ENCODE measurements at regions not wholly inside any gene's neighbourhood (a gene's known extent, or its start where the extent isn't known, plus 50 kb on each side); places are given as distances from the start of the nearest gene placed in this dataset.

- TF ChIP-seq EZH2 (IDR thresholded peaks at IDR 0.05; ENCODE audit: borderline replicate concordance, low read length) (no peak), CTCF (conservative IDR thresholded peaks at IDR 0.05 in 1 of 2, IDR thresholded peaks at IDR 0.05 in 1 of 2; ENCODE audit: extremely low read depth in 1 of 2, insufficient read depth in 1 of 2, low read depth in 1 of 2, low read length in 2 of 2) (no peak)
Observed at GRCh38 chrX:79530310-79531108, 163.4 kb upstream of the ITM2A start.
